Endodermal cell (in vitro differentiated cells): ENCODE measurements at regions not wholly inside any gene's neighbourhood (a gene's known extent, or its start where the extent isn't known, plus 50 kb on each side); places are given as distances from the start of the nearest gene placed in this dataset.
"Not testable (repeated sequence)": the region's sequence is repeated elsewhere in the genome, so short reads cannot be mapped to it uniquely, and the experiment has no call there.

Experiments
- DNase-seq: peaks from one replicate; pipeline ENCODE4 v3.0.0-alpha.2; 2017
- H3K27ac ChIP-seq: 2 replicates; pipeline ENCODE4 v1.5.1; 2013; ENCODE audit warnings: mild to moderate bottlenecking, low read depth, low read length, moderate library complexity
- H3K27me3 ChIP-seq: 2 replicates; pipeline ENCODE4 v1.6.1; 2013; ENCODE audit warnings: mild to moderate bottlenecking, low read length, moderate library complexity; ENCODE audit not compliant: insufficient read depth, control insufficient read depth, poor library complexity, severe bottlenecking
- H3K36me3 ChIP-seq: 2 replicates; pipeline ENCODE4 v1.7.0; 2013; ENCODE audit warnings: mild to moderate bottlenecking, low read length, moderate library complexity; ENCODE audit not compliant: control insufficient read depth, insufficient read depth
- H3K4me1 ChIP-seq: one replicate; pipeline ENCODE4 v1.7.0; 2013; ENCODE audit warnings: low read length; ENCODE audit not compliant: control insufficient read depth, insufficient read depth
- H3K4me3 ChIP-seq: 2 replicates; pipeline ENCODE4 v1.5.1; 2013; ENCODE audit warnings: mild to moderate bottlenecking, low read length, moderate library complexity
- H3K9ac ChIP-seq: 2 replicates; pipeline ENCODE4 v1.6.1; 2013; ENCODE audit warnings: mild to moderate bottlenecking, low read length, moderate library complexity; ENCODE audit not compliant: poor library complexity, severe bottlenecking; ENCODE audit errors: extremely low read depth
- H3K9me3 ChIP-seq: 2 replicates; pipeline ENCODE4 v1.6.1; 2013; ENCODE audit warnings: mild to moderate bottlenecking, low read length, moderate library complexity; ENCODE audit not compliant: control insufficient read depth
- H3K27ac Mint-ChIP-seq: 2 replicates; pipeline ENCODE4 v1.8.0; 2020; ENCODE audit warnings: mixed read lengths
- H3K27me3 Mint-ChIP-seq: 2 replicates; pipeline ENCODE4 v1.8.0; 2021; ENCODE audit warnings: mild to moderate bottlenecking, mixed read lengths; ENCODE audit not compliant: insufficient read depth
- H3K36me3 Mint-ChIP-seq: 2 replicates; pipeline ENCODE4 v1.8.0; 2020; ENCODE audit warnings: low read depth, mixed read lengths
- H3K4me1 Mint-ChIP-seq: 2 replicates; pipeline ENCODE4 v1.8.0; 2020; ENCODE audit warnings: mixed read lengths
- H3K4me3 Mint-ChIP-seq: 2 replicates; pipeline ENCODE4 v1.8.0; 2020; ENCODE audit warnings: mild to moderate bottlenecking, moderate library complexity, mixed read lengths
- H3K9me3 Mint-ChIP-seq: 2 replicates; pipeline ENCODE4 v1.8.0; 2020; ENCODE audit warnings: mild to moderate bottlenecking, mixed read lengths
- CTCF ChIP-seq: fragments of 200-600 bp; sonication (generic); conservative IDR thresholded peaks from 2 replicates; pipeline ENCODE4 v1.5.0; 2021; ENCODE audit warnings: antibody characterized with exemption, mild to moderate bottlenecking
- WGBS, 2 experiments: methylation state at CpG; one replicate each; pipeline versions ENCODE4 v1.1.5 to v1.1.7; 2013; ENCODE audit warnings: missing lambda C conversion rate in 2 of 2, mixed read lengths in 1 of 2; ENCODE audit not compliant: insufficient coverage in 1 of 2, insufficient read length in 1 of 2; 5-methylcytosine and 5-hydroxymethylcytosine counted together

- no peak overlapping the region for H3K27ac ChIP-seq
- H3K4me3 Mint-ChIP-seq, result no peak overlapping the region
- TF ChIP-seq CTCF, result no peak
- H3K27me3 Mint-ChIP-seq, result peaks cover 2% of the 10 kb centered on the region
- no peaks in the 10 kb centered on the region for H3K36me3 ChIP-seq
- 90 to 100% methylated on average over 1 of the region's 1 CpG for WGBS, 2 experiments
- peaks cover 7% of the 10 kb centered on the region for H3K4me1 ChIP-seq
- no peaks in the 10 kb centered on the region for H3K4me1 Mint-ChIP-seq
- no peak overlapping the region for H3K27ac Mint-ChIP-seq
- H3K4me3 ChIP-seq, result no peak overlapping the region
- H3K36me3 Mint-ChIP-seq, result no peaks in the 10 kb centered on the region
- no peak overlapping the region for H3K9ac ChIP-seq
- H3K9me3 ChIP-seq, result no peaks in the 10 kb centered on the region
- no peaks in the 10 kb centered on the region for H3K9me3 Mint-ChIP-seq
- peaks cover 21% of the 10 kb centered on the region for H3K27me3 ChIP-seq
- DNase-seq, result no peak
These were observed 73.2 kb upstream of the PIP5K1B start for GRCh38 chr9:68631811-68632210.

DNA sequence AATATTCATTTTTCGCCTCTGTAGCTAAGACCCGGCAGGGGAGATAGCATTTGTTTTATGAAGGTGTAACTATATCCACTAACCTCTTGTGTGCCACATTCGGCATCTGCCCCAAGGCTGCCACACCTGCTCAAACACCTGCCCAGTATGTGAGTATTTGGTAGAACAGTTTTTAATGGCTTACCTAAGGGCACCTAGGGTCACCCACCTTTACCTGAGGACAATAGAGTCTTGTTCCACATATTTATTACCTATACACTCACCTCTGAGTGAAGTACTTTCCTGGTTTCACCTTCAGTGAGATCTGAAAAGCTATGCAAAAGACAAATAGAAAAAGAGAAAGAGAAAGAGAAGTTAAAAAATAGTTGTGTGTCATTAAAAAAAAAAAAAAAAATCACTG is 68.0 kb upstream of the PIP5K1B start:
- no peaks in the 10 kb centered on the region for H3K9me3 Mint-ChIP-seq
- no peaks in the 10 kb centered on the region for H3K36me3 Mint-ChIP-seq
- 89% methylated on average over 3 of the region's 3 CpGs; no CpG with 5 or more reads in 1 of the 2 experiments for WGBS, 2 experiments
- Histone ChIP-seq H3K4me3 (no peak overlapping the region), H3K4me1 (peaks cover 7% of the 10 kb centered on the region), H3K36me3 (no peaks in the 10 kb centered on the region), H3K9ac (no peak overlapping the region), H3K27me3 (peaks cover 6% of the 10 kb centered on the region), H3K9me3 (no peaks in the 10 kb centered on the region), H3K27ac (no peak overlapping the region)
- no peak for DNase-seq
- peaks cover 8% of the 10 kb centered on the region for H3K27me3 Mint-ChIP-seq
- TF ChIP-seq CTCF, result no peak
- H3K4me3 Mint-ChIP-seq, result no peak overlapping the region
- H3K27ac Mint-ChIP-seq, result no peak overlapping the region
- H3K4me1 Mint-ChIP-seq, result no peaks in the 10 kb centered on the region

DNA sequence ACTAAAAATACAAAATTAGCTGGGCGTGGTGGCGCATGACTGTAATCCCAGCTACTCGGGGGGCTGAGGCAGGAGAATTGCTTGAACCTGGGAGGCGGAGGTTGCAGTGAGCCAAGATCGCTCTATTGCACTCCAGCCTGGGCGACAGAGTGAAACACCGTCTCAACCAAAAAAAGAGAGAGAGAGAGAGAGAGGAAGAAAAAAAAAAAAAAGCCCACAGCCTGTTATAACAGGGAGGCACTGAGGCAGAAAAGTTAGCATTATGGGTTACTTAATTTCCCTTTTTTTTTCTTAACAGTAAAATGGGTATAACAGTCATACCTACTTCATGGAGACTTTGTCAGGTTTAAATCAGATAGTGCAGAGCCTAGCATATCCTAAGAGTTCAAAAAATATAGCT is 65.8 kb upstream of the PIP5K1B start:
- H3K27ac ChIP-seq, H3K4me3 Mint-ChIP-seq, H3K4me1 Mint-ChIP-seq, H3K9me3 Mint-ChIP-seq, H3K9ac ChIP-seq, DNase-seq, H3K4me1 ChIP-seq, H3K9me3 ChIP-seq, H3K4me3 ChIP-seq, H3K36me3 Mint-ChIP-seq, H3K36me3 ChIP-seq, H3K27me3 ChIP-seq, H3K27ac Mint-ChIP-seq: not testable (repeated sequence)
- WGBS, 2 experiments, result 87 to 96% methylated on average over 5 to 7 of the region's 7 CpGs
- H3K27me3 Mint-ChIP-seq, result peaks cover 11% of the 10 kb centered on the region

DNA sequence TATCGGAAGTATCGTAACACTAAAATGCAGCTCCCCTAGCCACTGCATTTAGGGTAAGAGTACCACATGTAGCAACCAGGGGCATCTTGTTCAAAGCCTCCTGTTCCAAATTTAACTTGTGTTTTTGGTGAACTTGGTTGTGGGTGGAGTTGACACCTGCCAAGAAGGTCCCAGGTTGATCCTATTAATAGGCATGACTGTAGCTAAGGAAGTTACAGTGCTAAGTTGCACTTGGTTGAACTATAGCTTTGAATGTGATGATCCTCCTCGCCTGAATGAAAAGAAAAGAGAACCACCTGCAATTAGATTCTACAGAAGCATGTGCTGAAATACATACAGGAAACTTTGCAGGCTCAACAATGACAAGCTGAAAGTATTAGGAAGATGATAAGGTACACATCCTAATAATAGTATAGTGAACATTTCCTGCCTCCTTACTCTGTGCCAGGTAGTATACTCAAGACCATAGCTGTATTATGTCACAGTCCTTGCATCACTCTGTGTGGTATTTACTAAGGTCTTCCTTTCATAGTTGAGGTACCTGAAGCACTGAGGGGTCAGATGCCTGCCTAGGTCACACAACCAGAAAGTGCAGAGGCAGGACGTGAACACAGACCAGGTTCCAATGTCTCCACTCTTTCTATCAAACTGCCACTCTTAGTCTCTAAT is 64.5 kb upstream of the PIP5K1B start:
- Mint-ChIP-seq H3K4me3 (no peak overlapping the region), H3K27me3 (peaks cover 8% of the 10 kb centered on the region)
- WGBS, 2 experiments, result 90 to 100% methylated on average over 3 to 4 of the region's 4 CpGs

More for the DNA sequence above, 64.5 kb upstream of the PIP5K1B start:
- H3K4me1 Mint-ChIP-seq, result no peaks in the 10 kb centered on the region
- Histone ChIP-seq H3K36me3 (no peaks in the 10 kb centered on the region), H3K9me3 (no peaks in the 10 kb centered on the region), H3K27me3 (peaks cover 6% of the 10 kb centered on the region), H3K4me3 (no peak overlapping the region), H3K9ac (no peak overlapping the region), H3K27ac (no peak overlapping the region), H3K4me1 (peaks cover 9% of the 10 kb centered on the region)
- H3K27ac Mint-ChIP-seq, result no peak overlapping the region
- H3K9me3 Mint-ChIP-seq, result no peaks in the 10 kb centered on the region
- no peak for DNase-seq
- no peak for TF ChIP-seq CTCF
- H3K36me3 Mint-ChIP-seq, result no peaks in the 10 kb centered on the region
